Limb (tissue), 2 donors: ENCODE measurements at regions not wholly inside any gene's neighbourhood (a gene's known extent, or its start where the extent isn't known, plus 50 kb on each side); places are given as distances from the start of the nearest gene placed in this dataset.

Source experiments
- DNase-seq, 2 donors: peaks; one replicate each; pipeline ENCODE4 v3.0.0-alpha.2; 2016; ENCODE audit errors: extremely low spot score in 2 of 2

DNA sequence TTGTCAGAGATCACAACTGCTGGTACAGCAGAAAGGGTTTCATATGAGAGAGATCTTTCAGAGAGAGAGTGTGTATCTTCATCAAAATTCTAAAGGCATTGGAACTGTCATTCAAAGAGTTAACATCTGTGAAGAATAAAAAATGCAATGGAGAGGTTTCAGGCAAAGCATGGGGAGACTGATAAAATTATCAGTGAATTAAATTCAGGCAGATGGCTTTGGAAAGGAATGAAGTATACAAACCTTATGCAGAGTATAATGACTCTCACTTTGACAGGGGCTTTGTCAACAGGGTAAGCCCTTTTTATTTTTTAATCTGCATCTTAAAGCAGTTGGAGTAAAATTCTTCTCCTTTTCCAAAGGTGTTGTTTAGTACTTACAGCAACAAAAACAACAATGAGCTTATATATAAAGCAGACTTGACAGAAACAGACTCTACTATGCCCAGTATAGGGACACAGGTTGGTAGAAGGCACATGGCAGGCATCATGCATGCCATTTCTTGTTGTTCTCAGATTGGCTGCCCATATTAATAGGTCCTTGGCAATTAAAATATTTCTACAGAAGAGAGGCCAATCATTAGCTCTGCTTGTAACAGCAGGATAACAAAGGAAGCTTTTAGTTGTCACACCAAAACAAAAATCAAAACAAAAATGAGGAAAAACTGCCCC is 54.9 kb upstream of the NXPH1 start:
- DNase-seq: no peak

- DNase-seq: no peak
Measured at GRCh38 chr7:8379264-8379663, 54.1 kb upstream of the NXPH1 start.

- no peak for DNase-seq
Measured at GRCh38 chr7:8380130-8380529, 53.3 kb upstream of the NXPH1 start.

GRCh38 chr7:8382004-8382730 is 51.2 kb upstream of the NXPH1 start:
- no peak for DNase-seq
